ENCODE measurements at regions not wholly inside any gene's neighbourhood (a gene's known extent, or its start where the extent isn't known, plus 50 kb on each side); places are given as distances from the start of the nearest gene placed in this dataset.
"Not testable (repeated sequence)": the region's sequence is repeated elsewhere in the genome, so short reads cannot be mapped to it uniquely, and the experiment has no call there.

DNA sequence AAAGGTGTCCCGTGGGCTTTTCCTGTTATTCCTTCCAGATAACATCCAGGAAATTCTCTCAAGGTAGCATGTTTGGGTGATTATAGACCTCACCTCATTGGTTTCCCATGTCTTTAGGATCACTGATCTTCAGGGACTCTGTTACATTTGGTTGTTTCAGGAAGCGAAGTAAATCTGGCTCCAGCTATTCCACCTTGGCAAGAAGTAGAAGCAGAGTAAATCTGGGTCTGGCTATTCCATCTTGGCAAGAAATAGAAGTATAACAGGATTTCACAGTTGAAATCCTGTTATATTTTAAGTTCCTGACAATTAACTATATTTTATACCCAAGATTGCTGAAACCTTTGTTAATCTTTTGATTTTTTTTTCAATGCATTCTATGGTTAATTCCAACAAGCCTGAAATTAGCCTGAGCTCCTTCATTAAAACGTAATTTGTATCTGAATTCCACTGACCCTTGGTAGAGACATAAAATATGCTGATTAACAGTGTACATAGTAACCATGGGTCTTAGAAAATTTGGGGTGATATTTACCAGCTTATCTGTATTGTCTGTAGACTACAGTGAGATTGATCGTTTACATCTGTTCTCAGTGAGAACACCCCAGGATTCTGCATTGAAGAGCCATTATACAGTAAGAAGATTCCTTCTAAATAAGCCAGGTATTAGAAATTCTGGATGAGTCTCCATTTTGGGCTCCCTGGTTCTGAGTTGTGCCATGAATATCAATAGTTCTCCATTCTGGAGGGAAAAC, 267.6 kb upstream of the SLITRK6 start:
- DNase-seq (ENCODE audit: low read depth): no peak

DNA sequence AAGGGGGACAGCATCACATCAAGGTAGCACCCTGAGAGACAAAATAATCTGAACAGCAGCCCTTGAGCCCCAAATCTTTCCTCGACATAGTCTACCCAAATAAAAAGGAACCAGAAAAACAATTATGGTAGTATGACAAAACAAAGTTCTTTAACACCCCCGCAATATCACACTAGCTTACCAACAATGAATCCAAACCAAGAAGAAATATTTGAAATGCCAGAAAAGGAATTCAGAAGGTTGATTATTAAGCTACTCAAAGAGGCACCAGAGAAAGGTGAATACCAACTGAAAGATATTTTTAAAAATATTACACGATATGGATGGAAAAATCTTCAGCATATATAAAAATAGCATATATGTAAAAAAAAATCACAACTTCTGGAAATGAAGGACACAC, 252.9 kb upstream of the SLITRK6 start:
- no peak overlapping the region for H3K4me3 ChIP-seq (ENCODE audit: low read depth, low read length)
- no peak for DNase-seq (ENCODE audit: low read depth)

More for the DNA sequence above, 267.6 kb upstream of the SLITRK6 start:
- no peak overlapping the region for H3K4me3 ChIP-seq (ENCODE audit: low read depth, low read length)

DNA sequence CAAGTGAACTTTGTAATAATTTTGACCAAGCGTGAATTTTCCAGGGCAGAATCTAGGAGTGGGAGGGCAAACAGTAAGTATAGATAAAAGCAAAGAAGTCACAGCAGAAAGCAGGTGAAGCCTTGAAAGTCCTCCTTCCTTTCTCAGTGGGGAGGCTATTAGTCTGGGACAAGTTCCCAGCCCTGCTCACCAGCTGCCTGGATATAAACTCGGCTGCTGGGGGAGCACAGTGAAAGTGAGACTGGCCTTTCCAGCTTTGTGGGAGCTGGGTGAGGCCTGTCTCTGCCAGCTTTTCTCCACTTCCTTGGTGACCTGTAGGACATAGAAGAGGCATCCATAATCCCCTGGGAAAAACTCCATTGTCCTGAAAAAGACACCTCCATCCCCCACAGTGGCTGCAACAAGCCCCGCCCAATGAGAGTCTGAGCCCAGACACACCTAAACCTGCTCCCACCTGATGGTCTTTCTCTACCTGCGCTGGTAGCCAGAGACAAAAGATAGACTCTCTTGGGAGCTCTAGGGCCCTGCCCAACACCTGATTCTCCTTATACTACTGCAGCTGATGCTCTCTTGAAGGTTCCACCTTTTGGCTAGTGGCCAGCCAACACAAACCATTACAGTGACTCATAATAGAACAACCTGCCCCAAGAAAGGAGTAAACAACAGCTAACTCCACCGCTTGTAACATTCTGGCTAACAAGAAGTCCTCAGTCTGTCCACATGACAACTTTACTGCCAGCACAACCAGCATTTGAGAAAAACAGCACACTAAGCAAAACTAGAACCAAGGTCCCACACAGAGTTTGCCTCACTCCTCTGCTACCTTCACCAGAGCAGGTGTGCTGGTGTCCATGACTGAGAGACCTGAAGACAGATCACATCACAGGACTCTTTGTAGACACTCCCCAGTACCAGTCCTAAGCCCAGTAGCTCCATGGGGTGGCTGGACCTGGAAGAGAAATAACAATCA, 252.2 kb upstream of the SLITRK6 start:
- no peak for DNase-seq (ENCODE audit: low read depth)
- no peak overlapping the region for H3K4me3 ChIP-seq (ENCODE audit: low read depth, low read length)

DNA sequence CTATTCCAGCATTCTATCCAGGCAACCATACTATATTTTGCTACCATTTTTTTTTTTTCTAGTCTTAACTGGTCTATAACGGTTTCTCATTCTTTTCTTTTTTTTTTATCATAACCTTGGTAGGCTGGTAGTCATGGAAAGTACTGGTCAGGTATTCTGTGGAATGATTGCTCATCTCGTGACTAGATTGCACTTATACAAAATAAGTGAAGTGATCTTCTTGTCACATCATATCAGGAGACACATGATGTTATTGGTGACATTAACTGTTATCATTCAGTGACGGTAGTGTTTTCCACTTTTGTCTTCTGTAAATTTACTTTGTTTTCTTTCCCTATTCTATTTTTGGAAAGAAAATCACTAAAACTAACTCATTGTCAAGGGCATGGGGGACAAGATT, 239.3 kb upstream of the SLITRK6 start:
- DNase-seq (ENCODE audit: low read depth): no peak
- H3K4me3 ChIP-seq (ENCODE audit: low read depth, low read length): no peak overlapping the region

DNA sequence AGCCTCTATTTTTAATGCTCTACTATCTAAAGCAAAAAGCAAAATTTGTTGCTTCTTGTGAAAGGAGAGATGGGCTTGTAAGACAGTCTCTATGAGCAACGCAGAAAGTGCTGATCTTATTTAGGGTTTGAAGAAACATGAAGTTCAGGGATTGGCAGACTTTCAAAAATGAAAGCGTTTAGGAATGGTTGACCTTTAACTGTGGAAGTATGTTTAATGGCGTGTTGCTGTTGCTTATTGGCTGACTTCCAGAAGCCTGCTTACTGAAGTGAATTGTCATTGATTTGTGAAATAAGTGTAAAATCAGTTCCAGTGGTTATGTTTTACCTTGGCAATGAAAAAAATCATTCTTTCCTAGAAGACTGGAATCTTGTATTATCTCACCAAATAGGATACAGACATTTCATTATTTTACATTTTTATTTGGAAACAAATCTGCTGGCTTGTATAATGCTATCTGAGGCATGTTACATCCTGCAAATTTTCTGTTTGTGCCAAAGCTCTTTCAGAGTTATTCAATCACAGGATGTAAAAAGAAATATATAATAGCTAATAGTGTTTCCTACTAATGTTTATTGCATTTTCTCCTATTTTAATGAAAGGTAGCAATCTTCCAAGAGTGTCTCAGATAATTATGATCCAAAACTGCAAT, 221.3 kb upstream of the SLITRK6 start:
- H3K4me3 ChIP-seq (ENCODE audit: low read depth, low read length): no peak overlapping the region
- peak; percentile 94 for DNase-seq (ENCODE audit: low read depth)

DNA sequence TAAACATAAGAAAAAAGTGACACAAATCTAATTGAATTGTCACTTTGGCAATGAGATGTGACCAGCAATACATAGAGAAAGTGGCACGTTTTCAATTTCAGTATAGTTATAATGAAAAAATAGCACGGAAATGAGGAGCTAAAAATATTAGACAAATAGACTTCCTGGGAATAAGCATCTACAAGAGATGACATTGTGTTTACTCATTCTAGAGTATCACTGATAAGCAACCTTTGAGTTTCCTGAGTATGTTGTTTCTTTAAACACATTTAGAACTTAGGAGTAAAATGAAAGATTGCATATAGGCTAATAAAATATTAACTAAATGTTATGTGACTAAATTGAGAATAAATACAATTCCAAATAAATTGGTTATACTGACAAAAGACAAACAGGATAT, 207.1 kb upstream of the SLITRK6 start:
- no peak overlapping the region for H3K4me3 ChIP-seq (ENCODE audit: low read depth, low read length)
- DNase-seq (ENCODE audit: low read depth): no peak

DNA sequence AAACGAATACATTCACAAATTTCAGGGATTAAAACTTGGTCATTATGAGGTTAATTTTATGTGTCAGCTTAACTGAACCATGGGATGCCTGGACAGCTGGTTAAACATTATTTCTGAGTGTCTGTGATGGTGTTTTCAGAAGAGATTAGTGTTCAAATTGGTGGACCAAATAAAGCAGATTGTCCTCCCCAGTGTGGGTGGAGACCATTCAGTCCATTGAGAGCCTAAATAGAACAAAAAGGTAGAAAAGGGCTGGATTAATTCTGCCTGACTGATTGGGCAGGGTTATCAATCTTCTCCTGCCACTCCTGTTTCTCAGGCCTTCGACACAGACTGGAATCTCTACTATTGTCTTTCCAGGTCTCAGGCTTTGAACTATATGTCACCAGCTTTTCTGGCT, 203.8 kb upstream of the SLITRK6 start:
- no peak for DNase-seq (ENCODE audit: low read depth)
- H3K4me3 ChIP-seq (ENCODE audit: low read depth, low read length): no peak overlapping the region

DNA sequence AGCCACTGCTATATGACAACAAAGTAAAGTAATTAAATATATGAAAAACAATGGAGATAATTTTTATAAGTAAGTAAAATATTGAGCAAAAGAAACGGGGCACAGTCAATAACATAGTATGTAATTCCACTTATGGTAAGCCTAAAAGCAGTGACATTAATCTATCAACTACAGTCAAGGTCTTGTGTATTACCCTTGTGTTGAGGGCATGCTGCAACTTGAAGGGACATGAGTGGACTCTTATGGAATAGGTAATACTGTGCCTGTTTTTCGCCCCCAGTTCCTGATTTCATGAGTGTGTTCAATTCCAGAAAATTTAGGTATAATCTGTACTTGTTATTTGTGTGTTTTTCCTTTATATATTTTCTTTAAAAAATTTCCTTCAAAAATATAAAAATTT, 201.3 kb upstream of the SLITRK6 start:
- DNase-seq (ENCODE audit: low read depth): no peak
- H3K4me3 ChIP-seq (ENCODE audit: low read depth, low read length): no peak overlapping the region

DNA sequence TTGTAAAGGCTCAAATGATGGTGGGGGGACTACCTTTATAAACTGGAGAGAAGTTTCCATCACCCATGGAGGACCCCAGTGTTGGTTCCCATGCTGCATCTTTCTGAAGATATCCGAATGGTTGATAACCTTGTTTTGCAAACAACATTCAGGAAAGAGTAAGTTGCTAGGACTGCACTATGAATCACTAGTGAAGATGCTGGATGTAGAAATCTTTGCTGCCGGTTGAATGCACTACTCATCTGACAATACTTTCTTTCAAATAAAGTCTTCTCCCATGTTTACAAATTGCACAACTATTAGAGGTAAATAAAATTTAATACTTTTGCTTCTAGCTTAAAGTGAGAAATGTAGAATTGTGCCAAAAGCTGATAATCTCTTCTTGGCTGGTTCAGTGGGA, 198.4 kb upstream of the SLITRK6 start:
- DNase-seq (ENCODE audit: low read depth): no peak
- H3K4me3 ChIP-seq (ENCODE audit: low read depth, low read length): no peak overlapping the region

DNA sequence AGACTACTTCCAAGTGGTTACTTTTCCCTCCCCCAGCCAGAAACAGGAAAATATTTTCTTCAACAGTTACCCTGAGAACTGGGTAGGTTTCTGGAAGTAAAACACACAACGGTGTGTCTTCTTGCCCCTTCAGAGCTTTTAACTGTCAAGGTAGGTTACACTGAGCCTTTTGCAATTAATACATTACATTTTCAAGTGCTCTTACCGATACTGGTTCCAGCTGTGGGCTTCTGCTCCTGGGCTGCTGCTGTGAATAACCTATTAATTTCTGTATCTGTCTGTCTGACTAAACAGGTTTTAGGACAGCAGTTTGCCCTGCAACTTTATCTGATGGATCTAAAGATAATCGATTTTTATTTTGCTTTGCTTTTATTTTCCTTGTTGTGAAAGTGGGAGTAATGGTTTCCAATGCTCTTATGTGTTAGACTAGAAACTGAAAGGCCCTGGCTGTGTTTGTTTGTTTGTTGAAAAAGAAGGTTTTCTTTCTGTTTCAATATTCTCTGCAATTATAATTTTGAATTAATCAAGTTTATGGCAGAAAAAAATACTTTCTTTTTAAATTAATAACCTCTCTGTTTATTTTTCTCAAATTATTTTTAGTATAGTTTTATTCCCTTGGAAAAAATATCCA, 196.7 kb upstream of the SLITRK6 start:
- H3K4me3 ChIP-seq (ENCODE audit: low read depth, low read length): no peak overlapping the region
- DNase-seq (ENCODE audit: low read depth): no peak

DNA sequence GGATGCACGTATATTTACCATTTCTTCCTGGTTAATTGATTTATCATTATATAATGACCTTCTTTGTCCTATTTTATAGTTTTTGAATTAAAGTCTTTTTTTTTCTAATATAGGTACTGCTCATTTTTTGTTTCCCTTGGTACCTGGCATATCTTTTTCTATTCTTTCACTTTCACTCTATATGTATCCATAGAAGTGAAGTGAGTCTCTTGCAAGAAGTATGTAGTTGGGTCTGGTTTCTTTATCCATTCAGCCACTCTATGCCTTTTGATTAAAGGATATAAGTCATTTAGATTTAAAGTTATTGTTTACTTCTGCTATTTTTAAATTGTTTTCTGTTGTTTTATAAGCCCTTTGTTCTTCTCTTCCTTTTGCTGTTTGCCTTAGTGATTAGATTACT, 194.3 kb upstream of the SLITRK6 start:
- DNase-seq (ENCODE audit: low read depth): no peak
- H3K4me3 ChIP-seq (ENCODE audit: low read depth, low read length): no peak overlapping the region

DNA sequence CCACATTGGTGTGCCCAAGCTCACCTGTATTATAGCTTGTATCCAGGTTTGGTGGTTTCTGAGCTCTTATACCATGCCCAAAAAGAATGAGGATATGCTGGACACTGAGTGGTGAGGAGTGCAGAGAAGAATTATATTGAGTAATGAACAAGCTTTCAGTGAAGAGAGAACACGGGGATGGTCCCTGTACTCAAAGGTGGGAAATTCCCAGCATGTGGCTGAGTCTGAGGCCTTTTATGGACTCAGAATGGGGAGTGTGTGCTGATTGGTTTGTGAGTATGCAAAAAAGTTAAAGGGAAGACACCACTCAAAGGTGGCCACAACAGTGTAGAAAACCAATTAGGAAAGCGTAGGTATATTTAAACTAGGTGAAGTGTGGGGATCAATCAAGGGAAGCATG, 191.2 kb upstream of the SLITRK6 start:
- H3K4me3 ChIP-seq (ENCODE audit: low read depth, low read length): no peak overlapping the region
- no peak for DNase-seq (ENCODE audit: low read depth)

DNA sequence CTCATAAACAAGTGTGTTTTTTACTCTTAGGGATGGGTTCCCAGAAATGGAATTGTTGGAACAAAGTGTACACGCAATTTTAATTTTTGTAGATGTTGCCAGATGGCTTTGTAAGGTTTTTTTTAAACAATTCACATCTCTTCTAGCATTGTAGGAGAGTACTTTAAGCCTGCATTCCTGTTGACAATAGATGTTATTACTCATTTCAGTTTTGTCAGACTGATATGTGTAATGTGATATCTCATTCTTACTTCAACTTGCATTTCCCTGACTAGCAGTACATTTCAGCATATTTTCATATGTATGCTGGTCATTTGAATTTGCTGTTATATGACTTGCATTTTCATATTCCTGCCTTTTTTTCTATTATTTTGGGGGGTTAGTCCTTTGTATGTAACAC, 186.6 kb upstream of the SLITRK6 start:
- peak; percentile 56 for DNase-seq (ENCODE audit: low read depth)
- H3K4me3 ChIP-seq (ENCODE audit: low read depth, low read length): no peak overlapping the region

DNA sequence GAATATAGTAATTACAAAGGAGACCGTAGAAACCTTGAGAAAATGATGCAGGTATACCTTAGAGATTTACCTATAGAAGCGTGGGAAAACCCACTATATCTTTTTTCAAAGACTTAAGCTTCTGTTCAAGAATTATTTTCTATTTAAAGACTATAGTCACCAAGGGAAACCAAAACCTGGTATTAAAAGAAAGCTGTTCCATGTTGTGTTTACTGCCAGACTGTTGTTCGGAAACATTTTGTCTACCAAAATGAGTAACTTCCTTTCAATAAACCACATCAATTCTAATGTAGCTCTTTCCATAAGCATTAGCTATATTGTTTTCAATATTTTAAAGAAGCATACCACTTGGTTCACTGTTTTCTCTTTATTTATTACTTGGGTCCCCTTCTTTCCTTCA, 182.9 kb upstream of the SLITRK6 start:
- no peak for DNase-seq (ENCODE audit: low read depth)
- H3K4me3 ChIP-seq (ENCODE audit: low read depth, low read length): no peak overlapping the region

DNA sequence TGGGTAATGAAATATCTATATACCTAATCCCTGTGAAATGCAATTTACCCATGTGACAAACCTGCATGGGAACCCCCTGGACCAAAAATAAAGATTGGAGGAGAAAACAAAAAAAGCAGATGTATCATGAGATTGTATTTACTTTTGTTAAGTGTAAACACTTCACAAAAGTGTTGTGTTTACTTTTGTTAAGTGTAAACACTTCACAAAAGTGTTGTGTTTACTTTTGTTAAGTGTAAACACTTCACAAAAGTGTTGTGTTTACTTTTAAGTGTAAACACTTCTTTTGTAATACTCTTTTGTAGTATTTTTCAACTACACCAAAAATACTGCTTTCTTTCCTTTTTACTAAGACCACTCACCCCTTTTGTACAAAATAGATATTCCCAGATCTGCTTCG, 181.2 kb upstream of the SLITRK6 start:
- H3K4me3 ChIP-seq (ENCODE audit: low read depth, low read length); DNase-seq (ENCODE audit: low read depth): not testable (repeated sequence)

DNA sequence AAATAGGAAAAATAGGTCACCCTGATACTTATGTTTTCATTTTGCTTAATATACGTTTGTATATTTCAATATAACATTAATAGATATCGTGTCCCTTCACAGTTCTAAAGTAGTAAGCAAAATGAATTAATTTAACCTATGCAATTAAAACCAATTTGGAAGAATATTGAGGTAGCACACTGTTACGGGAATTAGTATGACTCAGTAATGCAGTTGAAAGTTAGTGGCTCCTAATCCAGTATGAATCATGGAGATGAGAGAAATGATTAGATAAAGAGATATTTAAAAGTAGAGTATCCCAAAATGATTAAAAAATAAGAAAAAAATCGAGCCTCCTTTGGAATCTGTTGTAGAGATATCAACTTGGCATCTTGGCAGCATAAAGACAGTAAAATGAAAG, 177.0 kb upstream of the SLITRK6 start:
- DNase-seq (ENCODE audit: low read depth): no peak
- H3K4me3 ChIP-seq (ENCODE audit: low read depth, low read length): no peak overlapping the region

DNA sequence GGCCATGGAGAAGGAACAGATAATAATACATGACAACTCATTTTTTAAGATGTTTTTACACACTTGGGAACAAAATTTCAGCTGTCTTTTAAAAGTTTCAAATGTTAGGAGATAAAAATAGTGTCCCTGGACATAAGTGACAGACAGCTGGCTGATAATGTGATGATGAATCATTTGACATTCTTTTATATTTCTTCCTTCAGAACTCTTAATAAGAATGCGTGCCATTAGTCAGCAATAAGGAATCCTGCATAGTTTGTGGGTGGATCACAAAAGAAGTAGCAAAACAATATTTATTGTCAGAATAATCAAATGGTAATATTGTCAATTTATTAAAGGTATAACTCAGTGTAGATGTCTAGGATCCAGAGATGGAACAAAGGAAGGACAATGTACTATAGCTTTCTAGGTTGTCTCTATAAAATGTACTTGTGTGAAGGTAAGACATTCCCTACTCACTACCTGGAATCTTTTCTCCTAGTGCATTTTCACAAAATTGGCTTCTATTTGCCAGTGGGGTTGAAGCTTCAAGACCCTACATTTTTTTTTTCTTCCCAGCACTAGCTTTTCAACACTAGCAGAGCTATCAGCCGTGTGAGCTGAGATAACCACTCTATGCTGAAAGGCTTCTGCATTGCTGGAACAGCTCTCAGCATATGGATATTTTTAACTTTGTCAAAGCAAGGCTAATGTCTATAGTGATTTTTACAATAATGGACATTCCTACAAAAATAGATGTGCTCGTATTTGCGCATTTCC, 175.6 kb upstream of the SLITRK6 start:
- DNase-seq (ENCODE audit: low read depth): no peak

DNA sequence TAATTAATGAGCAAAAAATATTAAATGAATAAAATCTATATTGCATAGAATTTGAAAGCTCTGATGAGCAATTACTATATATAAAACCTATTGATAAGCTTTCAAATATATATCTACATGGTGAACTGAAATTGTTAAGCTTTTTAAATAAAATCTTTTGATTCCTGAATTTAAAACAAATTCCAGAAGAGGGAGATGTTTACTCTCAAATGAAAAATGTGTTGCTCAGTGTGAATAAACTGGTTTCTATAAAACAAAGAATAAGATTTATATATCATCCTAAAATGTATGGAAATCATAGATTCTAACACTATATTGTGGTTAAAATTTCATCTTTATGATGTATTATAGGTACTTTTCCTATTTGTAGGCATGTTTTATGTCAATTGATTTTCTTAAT, 171.5 kb upstream of the SLITRK6 start:
- no peak overlapping the region for H3K4me3 ChIP-seq (ENCODE audit: low read depth, low read length)

More for the DNA sequence above, 175.6 kb upstream of the SLITRK6 start:
- H3K4me3 ChIP-seq (ENCODE audit: low read depth, low read length): no peak overlapping the region

DNA sequence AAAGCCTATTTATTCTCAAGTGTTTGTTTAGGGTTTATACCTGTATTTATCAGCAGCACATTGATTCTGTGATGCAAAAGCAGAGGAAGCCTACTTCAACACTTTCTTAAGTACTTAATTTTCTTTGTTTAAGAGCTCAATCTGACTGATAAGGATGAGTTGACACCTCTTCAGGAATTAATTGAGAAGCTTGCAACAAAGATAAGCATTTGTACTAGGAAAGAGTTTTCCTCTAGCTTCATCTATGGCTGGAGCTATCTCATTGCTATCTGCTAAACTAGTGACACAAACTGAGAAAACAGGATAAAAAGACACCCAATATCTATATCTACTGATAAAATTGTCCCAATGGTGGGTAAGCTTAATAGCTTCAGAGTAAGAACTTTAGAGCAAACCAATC, 170.1 kb upstream of the SLITRK6 start:
- DNase-seq (ENCODE audit: low read depth): no peak
- H3K4me3 ChIP-seq (ENCODE audit: low read depth, low read length): no peak overlapping the region

More for the DNA sequence above, 171.5 kb upstream of the SLITRK6 start:
- DNase-seq (ENCODE audit: low read depth): no peak
